Transverse colon (tissue), 4 donors: ENCODE measurements at regions not wholly inside any gene's neighbourhood (a gene's known extent, or its start where the extent isn't known, plus 50 kb on each side); places are given as distances from the start of the nearest gene placed in this dataset.

Source experiments
- CTCF ChIP-seq, 5 experiments: fragments of 200-600 bp in 3 of 5; fragments of 450-650 bp in 2 of 5; sonication (generic) in 3 of 5; IDR thresholded peaks; 1 replicate in 2 of 5; 2 replicates in 3 of 5; pipeline ENCODE4 v1.5.1; 2016 to 2017; ENCODE audit warnings: antibody characterized with exemption in 5 of 5, inconsistent platforms in 3 of 5, mild to moderate bottlenecking in 2 of 5, moderate library complexity in 1 of 5
- EP300 ChIP-seq: sonication (generic); formaldehyde crosslinking; IDR thresholded peaks from one replicate; pipeline ENCODE4 v1.6.1; 2017; ENCODE audit warnings: antibody characterized with exemption, low read depth
- POLR2A ChIP-seq: fragments of 450-650 bp; IDR thresholded peaks from one replicate; pipeline ENCODE4 v1.6.1; 2016; ENCODE audit warnings: antibody characterized with exemption, mild to moderate bottlenecking, moderate library complexity
- POLR2AphosphoS5 ChIP-seq, 3 donors: sonication (generic); formaldehyde crosslinking; IDR thresholded peaks; one replicate each; pipeline ENCODE4 v1.6.1; 2016; ENCODE audit warnings: antibody characterized with exemption in 3 of 3

GRCh38 chr2:118644190-118644589 lies 203.3 kb downstream of the EN1 start:
- no peak for TF ChIP-seq CTCF (IDR thresholded peaks at IDR 0.05)
- no peak for TF ChIP-seq EP300
- no peak for TF ChIP-seq POLR2AphosphoS5 (IDR thresholded peaks at IDR 0.05)
- no peak for TF ChIP-seq POLR2A
